Caki2 (cell line): ENCODE measurements at regions not wholly inside any gene's neighbourhood (a gene's known extent, or its start where the extent isn't known, plus 50 kb on each side); places are given as distances from the start of the nearest gene placed in this dataset.

Experiments used
- DNase-seq: peaks from one replicate; pipeline ENCODE4 v3.0.0-alpha.2; 2015; ENCODE audit warnings: low read depth
- in situ Hi-C: cut with HindIII; loops from 2 replicates; pipeline ENCODE4 v1.10.0; 2016; ENCODE audit warnings: low sequenced_read_pairs, low pct_unique_long_range_greater_than_20kb, mixed read lengths

DNA sequence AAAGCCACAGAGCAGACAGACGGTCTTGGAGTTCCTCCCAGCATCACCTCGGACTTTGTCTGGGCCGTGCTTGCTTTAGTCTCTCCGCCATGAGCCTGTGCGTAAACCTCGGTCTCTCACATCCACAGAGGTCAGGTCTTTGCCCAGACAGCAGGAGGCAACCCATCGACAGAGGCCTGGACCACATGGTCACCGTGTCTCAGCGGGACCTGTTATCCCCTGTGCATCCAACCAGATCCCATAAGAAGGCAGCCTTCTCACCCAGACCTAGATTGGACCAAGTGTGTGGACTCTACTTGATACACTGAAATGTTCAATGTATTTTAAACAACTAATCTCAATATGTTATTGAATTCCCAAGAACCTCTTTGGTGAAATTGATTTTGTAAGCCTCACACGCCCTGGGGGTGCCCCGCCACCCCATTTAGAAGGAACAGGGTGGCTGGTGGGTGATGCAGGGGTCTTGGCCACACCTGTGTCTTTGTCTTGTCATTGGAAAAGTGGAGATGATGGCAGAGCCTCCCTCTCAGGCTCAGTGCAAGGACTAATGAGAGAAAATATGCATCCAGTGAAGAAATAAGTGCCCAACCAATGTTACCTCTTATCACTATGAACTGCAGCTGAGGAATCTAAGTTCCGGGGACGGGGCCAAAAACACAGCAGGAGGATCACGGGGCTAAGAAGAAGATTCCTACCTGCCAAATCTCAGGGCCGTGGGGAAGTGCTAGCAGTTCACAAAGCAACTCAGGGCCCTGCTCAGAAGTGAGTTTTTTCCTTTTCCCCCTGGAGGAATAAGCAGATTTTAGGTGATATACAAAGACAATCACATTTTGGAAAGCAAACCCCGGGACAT is 101.6 kb upstream of the BACE2 start:
- in situ Hi-C loops: no loop called here
- no peak for DNase-seq

DNA sequence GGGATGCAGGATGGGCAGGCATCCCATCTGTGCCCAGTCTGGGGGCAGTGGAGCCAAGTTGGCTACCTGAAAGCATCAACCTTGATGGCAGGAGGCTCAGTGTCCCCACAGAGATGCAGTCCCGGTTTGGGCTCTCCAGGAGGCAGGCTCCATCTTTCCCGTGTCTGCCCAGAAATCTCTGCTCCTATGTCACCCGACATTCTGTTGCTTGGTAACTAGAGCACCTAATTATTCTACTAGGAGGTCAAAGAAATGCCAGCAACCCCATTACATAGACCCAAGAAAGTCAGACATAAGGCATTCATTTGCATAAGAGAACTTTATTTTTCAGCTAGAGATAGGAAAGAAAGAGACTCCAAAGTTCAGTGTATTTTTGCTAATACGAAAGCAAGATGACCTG is 100.3 kb upstream of the BACE2 start:
- DNase-seq: no peak
- in situ Hi-C loops: no loop called here

DNA sequence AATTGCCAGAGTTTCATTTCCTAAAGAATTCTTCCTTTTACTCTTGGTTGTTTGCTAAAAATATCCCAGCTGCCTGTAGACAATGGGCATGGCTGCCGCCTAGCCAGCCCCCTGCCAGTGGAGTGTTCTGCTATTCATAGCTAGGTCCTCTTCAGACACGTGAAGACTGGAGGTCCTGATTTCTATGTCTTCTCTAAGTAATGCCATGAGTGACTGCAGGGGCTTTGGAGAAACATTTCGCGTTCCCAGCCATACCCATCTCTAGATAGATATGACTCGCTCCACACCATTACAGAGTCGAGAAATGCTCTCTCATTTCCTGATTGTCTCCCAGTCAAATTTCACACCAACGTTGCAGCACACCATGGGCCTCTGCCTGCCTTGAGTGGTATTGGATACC is 99.5 kb upstream of the BACE2 start:
- DNase-seq: no peak
- in situ Hi-C loops: no loop called here

DNA sequence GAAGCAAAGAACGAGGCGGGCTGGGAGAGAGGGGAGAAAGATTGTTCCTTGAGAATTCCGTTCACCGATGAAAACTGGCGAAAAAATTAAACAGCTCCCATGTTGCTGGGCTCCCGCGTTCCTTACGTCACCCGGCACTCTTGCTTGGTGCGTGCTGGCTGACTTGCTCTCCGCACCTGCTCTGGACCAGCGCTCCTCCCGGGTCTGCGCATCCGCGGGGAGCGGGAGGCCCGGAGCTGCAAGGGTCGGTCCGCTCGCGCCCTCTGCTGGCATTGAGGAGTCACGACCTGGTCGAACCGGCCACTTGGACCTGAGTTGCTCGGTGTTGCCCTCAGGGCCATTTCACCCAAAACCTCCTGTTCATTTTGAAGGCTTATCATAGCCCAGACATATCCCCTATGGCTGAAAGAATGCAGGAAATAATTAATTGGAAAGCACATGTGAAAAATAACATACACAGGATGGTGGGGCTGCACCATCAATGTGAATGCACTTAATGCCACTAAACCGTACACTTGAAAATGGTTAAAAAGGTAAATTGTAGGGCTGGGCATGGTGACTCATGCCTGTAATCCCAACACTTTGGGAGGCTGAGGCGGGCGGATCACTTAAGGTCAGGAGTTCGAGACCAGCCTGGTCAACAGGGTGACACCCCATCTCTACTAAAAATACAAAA is 98.9 kb upstream of the BACE2 start:
- peak; percentile 50 for DNase-seq
- in situ Hi-C loops: no loop called here

DNA sequence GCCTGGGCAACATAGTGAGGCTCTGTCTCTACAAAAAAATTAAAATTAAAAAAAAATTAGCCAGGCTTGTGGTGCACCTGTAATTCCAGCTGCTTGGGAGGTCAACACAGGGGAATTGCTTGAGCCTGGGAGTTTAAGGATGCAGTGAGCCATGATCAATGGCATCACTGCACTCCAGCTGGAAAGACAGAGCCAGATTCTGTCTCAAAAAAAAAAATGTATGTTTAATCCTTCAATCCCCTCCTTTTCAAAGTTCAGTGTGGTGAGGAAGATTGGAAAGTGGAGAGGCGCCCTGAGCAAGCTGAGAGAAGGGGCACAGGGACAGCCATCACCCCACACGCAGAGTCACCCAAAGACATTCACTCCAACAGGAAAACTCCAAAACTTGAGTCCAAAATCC is 97.7 kb upstream of the BACE2 start:
- DNase-seq: no peak
- in situ Hi-C loops: no loop called here

DNA sequence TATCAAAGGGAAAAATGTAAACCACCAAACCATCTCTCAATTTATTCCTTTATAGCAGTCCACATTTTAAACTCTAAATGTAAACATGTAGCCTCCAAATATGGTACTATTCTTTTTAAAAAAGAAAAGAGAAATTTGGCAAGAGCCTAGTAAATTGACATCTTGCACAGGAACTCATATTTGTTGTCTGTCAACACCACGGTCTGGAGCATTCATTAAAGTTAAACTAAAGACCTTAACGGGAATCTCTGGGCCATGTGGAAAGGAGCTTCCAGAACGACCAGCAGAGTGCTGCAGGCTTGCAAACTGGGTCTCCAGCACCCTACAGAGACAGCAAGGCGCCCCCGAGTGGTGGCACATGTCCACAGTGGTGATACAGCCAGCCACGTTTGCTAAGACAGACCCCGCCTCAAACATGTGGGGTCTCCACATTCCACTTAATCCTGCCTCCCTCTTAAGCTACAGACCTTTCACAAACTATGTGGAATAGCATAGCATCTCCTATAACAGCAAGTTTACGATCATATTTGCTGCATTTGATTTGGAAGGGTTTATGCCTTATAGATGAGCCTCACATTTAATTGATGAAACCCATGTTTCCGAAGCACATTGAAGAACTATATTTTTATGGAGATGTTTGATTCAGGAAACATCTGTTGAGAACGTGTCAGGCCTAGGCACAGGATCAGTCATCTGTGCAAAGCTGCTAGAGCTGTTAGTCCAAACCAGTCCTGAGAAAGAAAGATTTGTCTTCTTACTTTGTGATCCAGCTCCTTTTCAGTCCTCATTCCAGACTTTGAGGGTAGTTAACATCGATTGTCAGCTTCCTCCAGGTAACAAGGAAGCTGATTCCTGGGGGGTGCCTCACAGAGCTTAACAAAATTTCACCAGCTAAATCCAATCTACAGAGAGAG is 96.4 kb upstream of the BACE2 start:
- in situ Hi-C loops: no loop called here
- DNase-seq: no peak

DNA sequence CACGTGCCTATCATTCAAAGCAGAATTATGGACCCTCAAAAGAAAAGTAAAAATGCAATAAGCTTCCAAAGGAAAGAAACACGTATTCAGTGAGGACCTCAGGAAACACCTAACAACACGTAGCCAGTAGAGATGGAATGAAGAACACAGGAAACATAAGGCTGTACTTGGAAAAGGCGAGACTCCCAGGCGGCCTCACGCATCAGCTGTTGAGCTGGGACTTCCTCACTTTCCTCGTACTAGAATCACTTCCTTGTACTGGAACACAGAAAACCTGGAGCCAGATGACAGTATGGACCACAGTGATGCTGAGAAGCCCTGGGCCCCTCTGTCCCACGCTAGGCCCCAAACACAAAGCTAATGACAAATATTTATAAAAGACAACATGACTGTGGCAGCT is 94.4 kb upstream of the BACE2 start:
- DNase-seq: no peak
- in situ Hi-C loops: no loop called here

DNA sequence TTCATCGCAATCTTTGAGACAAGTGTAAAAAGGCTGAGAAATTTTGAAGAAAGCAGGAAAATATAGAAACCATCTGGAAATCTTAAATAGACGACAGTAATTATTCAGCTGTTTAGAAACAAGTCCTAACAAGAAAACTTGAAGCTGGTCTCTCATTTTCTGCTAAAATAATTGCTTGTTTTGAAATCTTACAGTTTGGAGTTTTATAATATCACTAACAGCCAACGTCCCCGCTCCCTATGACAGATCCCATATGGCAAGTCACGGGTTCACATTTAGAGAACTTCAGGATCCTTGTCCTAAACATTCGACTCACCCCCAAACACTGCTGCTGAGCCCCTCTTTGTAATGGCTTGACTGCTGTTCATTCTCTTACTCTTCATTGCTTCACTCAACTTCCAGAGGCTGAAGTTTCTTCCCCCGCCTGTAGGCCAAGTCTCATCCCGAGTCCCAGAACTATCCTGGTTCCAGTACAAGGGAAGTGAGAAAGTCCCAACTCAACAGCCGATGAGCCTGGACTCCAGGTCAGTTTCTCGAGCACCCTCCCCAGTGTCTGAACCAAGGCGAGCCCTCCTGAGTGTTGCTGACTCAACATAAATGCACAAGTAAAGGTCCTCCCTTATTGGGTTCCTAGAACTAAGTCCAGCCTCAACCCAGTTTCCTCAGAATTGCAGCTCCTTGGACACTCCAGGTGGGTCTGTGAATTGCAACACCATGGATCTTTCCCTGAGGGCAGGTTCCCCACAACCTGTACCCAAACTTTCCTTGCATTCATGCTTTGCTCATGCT is 93.4 kb upstream of the BACE2 start:
- DNase-seq: no peak
- in situ Hi-C loops: no loop called here

DNA sequence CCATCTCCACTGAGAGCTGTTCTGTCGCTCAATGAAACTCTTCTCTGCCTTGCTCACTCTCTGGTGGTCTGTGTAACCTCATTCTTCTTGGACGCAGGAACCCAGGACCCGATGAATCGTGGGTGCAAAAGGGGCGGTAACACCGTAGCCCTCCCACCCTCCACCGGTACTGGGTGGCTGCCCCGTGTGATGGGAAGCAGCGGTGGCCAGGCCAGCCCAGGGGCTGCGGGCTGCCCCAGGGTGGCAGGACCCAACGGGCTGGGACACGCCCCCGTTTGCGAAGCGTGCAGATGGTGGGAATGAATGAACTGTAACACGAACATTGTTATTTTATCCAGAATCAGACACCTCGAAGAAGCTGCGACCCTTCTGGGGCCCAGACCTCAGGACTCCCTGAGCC is 92.3 kb upstream of the BACE2 start:
- DNase-seq: no peak
- in situ Hi-C loops: no loop called here

DNA sequence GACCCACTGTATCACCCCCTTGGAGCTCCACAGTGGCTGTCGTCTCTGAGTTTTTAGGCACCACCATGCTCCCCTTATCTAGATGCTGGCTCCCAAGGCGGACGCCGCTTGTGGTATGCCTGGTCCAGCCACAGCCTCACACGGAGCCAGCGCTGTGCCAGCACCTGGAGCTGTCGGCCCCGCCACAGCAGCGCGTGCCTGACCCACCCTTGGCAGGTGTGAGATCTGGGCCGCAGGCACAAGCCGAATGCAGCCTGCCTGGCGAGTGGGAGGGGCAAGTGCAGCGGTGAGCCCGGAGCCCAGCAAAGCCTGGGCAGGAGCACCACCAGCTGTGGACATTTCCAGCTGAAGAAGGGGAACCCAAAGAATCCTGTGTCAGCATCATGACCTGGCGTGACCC is 91.9 kb upstream of the BACE2 start:
- DNase-seq: no peak
- in situ Hi-C loops: no loop called here

DNA sequence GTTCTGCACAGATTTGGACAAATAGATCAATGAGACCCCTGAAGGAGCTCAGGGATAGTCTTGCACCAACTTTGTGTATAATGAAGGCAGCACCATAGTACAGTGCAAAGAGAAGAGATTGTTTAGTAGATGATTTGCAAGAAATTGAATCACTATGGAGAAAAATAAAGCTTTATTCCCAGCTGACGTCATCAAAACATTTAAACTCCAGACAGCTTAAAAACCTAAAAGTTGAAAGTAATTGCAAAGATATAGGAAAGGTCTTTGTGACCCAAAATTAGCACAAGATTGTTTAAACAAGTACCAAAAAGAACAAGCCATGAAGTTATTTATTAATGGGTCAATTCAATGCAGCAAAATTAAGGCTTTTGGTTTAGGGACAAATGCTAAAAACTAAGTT is 88.8 kb upstream of the BACE2 start:
- no peak for DNase-seq
- in situ Hi-C loops: no loop called here

DNA sequence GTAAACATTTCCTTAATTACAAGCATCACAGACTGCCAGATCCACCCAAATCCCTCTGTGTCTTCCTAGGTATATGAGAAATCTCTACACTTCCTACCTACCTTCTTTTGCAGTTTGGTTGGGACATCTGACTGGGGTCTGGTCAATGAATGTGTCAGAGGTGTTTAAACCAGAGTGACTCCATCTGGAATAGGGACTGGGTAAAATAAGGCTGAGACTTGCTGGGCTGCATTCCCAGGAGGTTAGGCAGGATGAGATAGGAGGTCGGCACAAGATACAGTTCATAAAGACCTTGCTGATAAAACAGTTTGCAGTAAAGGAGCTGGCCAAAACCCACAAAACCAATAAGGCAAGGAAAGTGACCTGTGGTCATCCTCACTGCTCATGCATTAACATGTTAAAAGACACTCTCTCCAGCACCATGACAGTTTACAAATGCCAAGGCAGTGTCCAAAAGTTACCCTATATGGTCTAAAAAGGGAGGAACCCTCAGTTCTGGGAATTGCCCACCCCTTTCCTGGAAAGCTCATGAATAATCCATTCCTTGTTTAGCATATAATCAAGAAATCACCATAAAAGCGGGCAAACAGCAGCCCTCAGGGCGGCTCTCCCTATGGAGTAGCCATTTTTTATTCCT is 87.4 kb upstream of the BACE2 start:
- DNase-seq: no peak
- in situ Hi-C loops: no loop called here

DNA sequence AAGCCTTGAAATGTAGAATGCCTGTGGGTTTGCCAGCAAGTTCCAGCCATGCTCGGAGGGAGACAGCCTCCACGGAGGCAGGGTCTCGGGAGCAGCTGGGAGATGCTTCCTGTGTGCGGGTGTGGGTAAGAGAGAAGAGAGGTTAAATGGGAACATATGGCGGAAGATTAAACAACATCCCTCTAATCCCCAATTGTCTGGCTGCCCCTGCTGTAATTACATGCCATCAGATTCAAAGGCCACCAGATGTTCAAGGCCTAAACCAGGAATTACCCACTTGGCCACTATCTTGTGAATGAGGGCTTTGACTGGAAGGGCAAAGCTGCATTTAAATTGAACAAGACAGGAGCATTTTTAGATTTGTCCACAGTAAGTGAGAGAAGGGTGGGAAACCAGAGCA is 81.4 kb upstream of the BACE2 start:
- in situ Hi-C loops: no loop called here
- no peak for DNase-seq

DNA sequence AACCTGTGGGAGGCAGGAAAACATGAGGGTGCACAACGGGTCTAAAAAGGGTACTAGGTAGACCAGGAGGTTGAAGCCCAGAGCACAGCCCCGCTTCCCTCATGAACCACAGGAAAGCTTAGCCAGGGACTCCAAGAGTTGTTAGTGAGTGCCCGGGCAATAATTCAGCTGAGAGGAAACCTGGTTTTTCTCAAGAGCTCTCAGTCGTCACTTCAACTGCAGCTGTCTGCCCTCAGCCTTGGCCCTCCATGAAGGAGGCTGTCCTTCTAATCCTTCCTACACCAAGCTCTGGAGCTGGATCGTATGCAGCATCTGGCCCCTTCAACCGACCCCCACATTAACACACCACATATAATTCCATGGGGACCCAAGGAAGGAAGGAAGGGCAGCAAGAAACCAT is 77.0 kb upstream of the BACE2 start:
- in situ Hi-C loops: no loop called here
- DNase-seq: no peak

DNA sequence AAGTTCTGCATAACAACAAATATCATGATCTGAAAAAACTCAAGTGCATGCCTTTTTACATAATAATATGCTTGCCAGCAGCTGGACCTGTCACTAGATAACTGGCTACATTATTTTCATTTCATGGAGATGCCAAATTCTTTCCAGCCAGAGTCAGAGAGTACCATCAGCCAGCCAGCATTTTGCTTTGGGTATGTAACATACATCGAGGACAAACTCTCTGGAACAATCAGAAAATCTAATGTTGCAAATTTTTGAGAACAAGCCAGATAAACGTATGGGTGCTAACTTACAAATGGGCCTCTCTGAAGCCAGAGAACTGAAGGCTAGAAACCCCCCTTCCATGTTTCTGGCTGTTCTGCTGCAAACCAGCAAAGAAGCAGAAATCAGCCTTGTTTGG is 76.3 kb upstream of the BACE2 start:
- DNase-seq: no peak
- in situ Hi-C loops: no loop called here

DNA sequence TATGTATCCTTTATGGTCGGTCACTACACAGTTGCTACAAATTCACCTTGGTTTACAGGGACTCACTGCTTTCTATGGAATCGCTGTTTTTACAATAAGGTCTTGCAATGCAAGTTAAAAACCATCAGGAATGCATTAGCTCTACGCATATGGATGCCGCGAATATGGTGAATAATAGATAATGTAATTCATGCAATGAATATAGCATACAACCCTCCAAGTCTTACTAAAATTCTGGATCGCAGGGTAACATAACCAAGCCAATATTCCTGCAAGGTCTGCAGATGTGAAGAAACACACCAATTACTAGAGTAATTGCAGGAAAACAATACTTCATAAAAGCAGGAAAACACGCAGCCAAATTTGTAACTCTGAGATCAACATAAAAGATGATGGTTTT is 75.6 kb upstream of the BACE2 start:
- no peak for DNase-seq
- in situ Hi-C loops: no loop called here

DNA sequence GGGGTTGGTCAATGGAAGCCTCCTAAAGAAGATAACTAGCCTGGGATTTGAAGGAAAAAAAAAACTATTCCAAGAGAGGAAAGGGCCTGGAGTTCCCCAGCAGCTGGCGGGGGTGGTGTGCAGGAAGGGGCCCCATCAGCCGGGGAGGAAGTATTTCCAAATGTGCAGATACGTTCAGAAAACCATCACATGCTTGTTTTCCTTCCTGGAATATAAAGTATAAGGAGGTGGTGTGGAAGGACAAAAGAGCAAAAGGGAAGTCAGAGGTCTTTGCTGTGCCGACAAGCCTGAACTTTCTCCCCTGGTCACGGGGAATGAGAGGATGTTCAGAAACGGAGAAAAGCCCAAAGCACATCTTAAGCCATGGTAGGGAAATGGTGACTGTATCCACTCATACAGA is 72.0 kb upstream of the BACE2 start:
- no peak for DNase-seq
- in situ Hi-C loops: no loop called here

DNA sequence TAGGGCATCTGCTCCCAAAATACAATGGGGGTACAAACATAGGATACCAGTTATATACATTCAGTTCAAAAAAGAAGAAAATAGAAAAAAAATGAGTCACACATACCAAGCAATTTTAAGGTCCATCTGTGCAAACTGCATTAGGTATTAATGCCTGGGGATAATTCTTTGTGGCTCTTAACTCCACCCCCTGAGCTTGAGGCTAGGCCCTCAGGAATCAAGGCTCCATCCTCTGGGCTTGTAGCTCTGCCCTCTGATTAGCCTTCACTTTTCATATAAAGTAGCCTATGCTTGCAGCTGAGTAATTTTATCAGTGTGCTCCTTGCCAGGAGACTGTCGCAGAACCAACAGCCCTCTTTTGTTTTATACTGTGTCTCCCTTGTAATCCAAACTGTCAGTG is 69.9 kb upstream of the BACE2 start:
- in situ Hi-C loops: no loop called here

More for the DNA sequence above, 69.9 kb upstream of the BACE2 start:
- no peak for DNase-seq
